BLaER1 treated with 17β-estradiol and CSF1 and Interleukin-3, amounts not matched to agents 10 nM and 100 nM (cell line): ENCODE measurements at regions not wholly inside any gene's neighbourhood (a gene's known extent, or its start where the extent isn't known, plus 50 kb on each side); places are given as distances from the start of the nearest gene placed in this dataset.
"Not testable (repeated sequence)": the region's sequence is repeated elsewhere in the genome, so short reads cannot be mapped to it uniquely, and the experiment has no call there.

ENCODE experiments used
- H3K27ac ChIP-seq, 11 experiments: shearing (Covaris generic); formaldehyde crosslinking; 2 replicates each; pipeline ENCODE4 v1.8.1; 2022
- H3K27me3 ChIP-seq, 11 experiments: shearing (Covaris generic); formaldehyde crosslinking; 2 replicates each; pipeline ENCODE4 v1.8.1; 2022
- H3K36me3 ChIP-seq, 11 experiments: shearing (Covaris generic); formaldehyde crosslinking; 2 replicates each; pipeline ENCODE4 v1.8.1; 2022
- H3K4me1 ChIP-seq, 10 experiments: shearing (Covaris generic); formaldehyde crosslinking; 2 replicates each; pipeline ENCODE4 v1.8.1; 2022
- H3K4me2 ChIP-seq, 11 experiments: shearing (Covaris generic); formaldehyde crosslinking; 2 replicates each; pipeline ENCODE4 v1.8.1; 2022
- H3K4me3 ChIP-seq, 10 experiments: shearing (Covaris generic); formaldehyde crosslinking; 2 replicates each; pipeline ENCODE4 v1.8.1; 2022
- H3K9ac ChIP-seq, 11 experiments: shearing (Covaris generic); formaldehyde crosslinking; 2 replicates each; pipeline ENCODE4 v1.8.1; 2022
- H3K9me3 ChIP-seq, 11 experiments: shearing (Covaris generic); formaldehyde crosslinking; replicated peaks in 1 of 11; 2 replicates each; pipeline ENCODE4 v1.8.1; 2022
- H4K20me1 ChIP-seq, 11 experiments: shearing (Covaris generic); formaldehyde crosslinking; 2 replicates each; pipeline ENCODE4 v1.8.1; 2022
- Cebpa-rat ChIP-seq, 11 experiments: shearing (Covaris generic); IDR thresholded peaks; 2 replicates each; pipeline ENCODE4 v1.8.1; 2022

- Histone ChIP-seq H3K9me3 (no peaks in the 10 kb centered on the region), H3K9ac (no peak overlapping the region), H3K4me3 (no peak overlapping the region), H3K4me1 (peaks cover 23 to 46% (median 36%) of the 10 kb centered on the region in 10 experiments), H4K20me1 (no peaks in the 10 kb centered on the region), H3K27me3 (no peaks in the 10 kb centered on the region), H3K4me2 (peak overlapping the region in 4 of 11 experiments; percentile 36 to 73 (median 48); a peak in 6 of 22 replicates), H3K36me3 (no peaks in the 10 kb centered on the region), H3K27ac (peak overlapping the region in 2 of 11 experiments; percentile 12 to 16; a peak in 2 of 22 replicates)
- no peak for TF ChIP-seq Cebpa-rat (IDR thresholded peaks at IDR 0.05)
Observed at GRCh38 chr20:53859684-53860083, 210.7 kb downstream of the BCAS1 start.

- not testable (repeated sequence) for H3K27ac ChIP-seq, H3K9me3 ChIP-seq, H3K4me3 ChIP-seq, H3K36me3 ChIP-seq, H3K4me2 ChIP-seq, H3K9ac ChIP-seq, H4K20me1 ChIP-seq, H3K27me3 ChIP-seq
- peaks cover 22 to 44% (median 31%) of the 10 kb centered on the region in 10 experiments for H3K4me1 ChIP-seq
Observed at GRCh38 chr20:53859009-53859408, 211.4 kb downstream of the BCAS1 start.

GRCh38 chr20:53858516-53858915 lies 211.9 kb downstream of the BCAS1 start:
- peaks cover 22 to 44% (median 31%) of the 10 kb centered on the region in 10 experiments for H3K4me1 ChIP-seq
- H3K4me2 ChIP-seq, H3K9me3 ChIP-seq, H4K20me1 ChIP-seq, H3K9ac ChIP-seq, H3K36me3 ChIP-seq, H3K4me3 ChIP-seq, H3K27ac ChIP-seq, H3K27me3 ChIP-seq: not testable (repeated sequence)

- Histone ChIP-seq H4K20me1 (no peaks in the 10 kb centered on the region), H3K9ac (no peak overlapping the region), H3K27ac (no peak overlapping the region), H3K9me3 (peaks cover 0 to 8% (median 0%) of the 10 kb centered on the region in 11 experiments; a peak in 4 of 22 replicates), H3K27me3 (no peaks in the 10 kb centered on the region), H3K36me3 (no peaks in the 10 kb centered on the region), H3K4me1 (peaks cover 22 to 44% (median 31%) of the 10 kb centered on the region in 10 experiments), H3K4me2 (no peak overlapping the region), H3K4me3 (no peak overlapping the region)
- TF ChIP-seq Cebpa-rat (IDR thresholded peaks at IDR 0.05), result no peak
Observed at GRCh38 chr20:53857723-53858236, 212.6 kb downstream of the BCAS1 start.

- Histone ChIP-seq H3K27me3 (no peaks in the 10 kb centered on the region), H3K4me3 (no peak overlapping the region), H3K4me2 (peak overlapping the region; percentile 0 to 75 (median 43); a peak in 15 of 22 replicates), H3K36me3 (no peaks in the 10 kb centered on the region), H3K27ac (peak overlapping the region in 10 of 11 experiments; percentile 2 to 60 (median 26); a peak in 15 of 22 replicates), H3K9ac (peak overlapping the region in 2 of 11 experiments; percentile 2 to 26; a peak in 1 of 22 replicates), H3K4me1 (peaks cover 22 to 50% (median 33%) of the 10 kb centered on the region in 10 experiments), H4K20me1 (no peaks in the 10 kb centered on the region), H3K9me3 (peaks cover 0 to 8% (median 0%) of the 10 kb centered on the region in 11 experiments; a peak in 4 of 22 replicates)
- 0 out of 22 replicates have a peak, but pooled peaks of 1 of the 11 experiments have one; percentile 9 for TF ChIP-seq Cebpa-rat (IDR thresholded peaks at IDR 0.05)
Observed at GRCh38 chr20:53856300-53857295, 213.8 kb downstream of the BCAS1 start.

- Histone ChIP-seq H3K4me3 (no peak overlapping the region), H3K27ac (peak overlapping the region in 10 of 11 experiments; percentile 2 to 60 (median 26); a peak in 15 of 22 replicates), H3K4me2 (peak overlapping the region; percentile 0 to 75 (median 43); a peak in 16 of 22 replicates), H3K36me3 (no peaks in the 10 kb centered on the region), H3K4me1 (peaks cover 17 to 55% (median 28%) of the 10 kb centered on the region in 10 experiments), H3K9me3 (peaks cover 0 to 8% (median 0%) of the 10 kb centered on the region in 11 experiments; a peak in 4 of 22 replicates), H3K27me3 (no peaks in the 10 kb centered on the region), H4K20me1 (no peaks in the 10 kb centered on the region), H3K9ac (peak overlapping the region in 2 of 11 experiments; percentile 2 to 26; a peak in 1 of 22 replicates)
- no peak for TF ChIP-seq Cebpa-rat (IDR thresholded peaks at IDR 0.05)
Observed at GRCh38 chr20:53855733-53856132, 214.7 kb downstream of the BCAS1 start.

- not testable (repeated sequence) for H3K9ac ChIP-seq, H3K27ac ChIP-seq, H3K4me3 ChIP-seq, H3K9me3 ChIP-seq, H3K27me3 ChIP-seq, H3K4me2 ChIP-seq, H3K36me3 ChIP-seq, H4K20me1 ChIP-seq
- peaks cover 17 to 55% (median 30%) of the 10 kb centered on the region in 10 experiments for H3K4me1 ChIP-seq
Observed at GRCh38 chr20:53854609-53854926, 215.8 kb downstream of the BCAS1 start.

- Histone ChIP-seq H4K20me1 (no peaks in the 10 kb centered on the region), H3K9ac (no peak overlapping the region), H3K9me3 (peaks cover 0 to 8% (median 0%) of the 10 kb centered on the region in 11 experiments; a peak in 4 of 22 replicates), H3K4me3 (no peak overlapping the region), H3K27me3 (no peaks in the 10 kb centered on the region), H3K27ac (no peak overlapping the region), H3K36me3 (no peaks in the 10 kb centered on the region), H3K4me1 (peaks cover 23 to 64% (median 37%) of the 10 kb centered on the region in 10 experiments), H3K4me2 (no peak overlapping the region)
- TF ChIP-seq Cebpa-rat (IDR thresholded peaks at IDR 0.05), result no peak
Observed at GRCh38 chr20:53853111-53853713, 217.2 kb downstream of the BCAS1 start.

- no peaks in the 10 kb centered on the region for H3K36me3 ChIP-seq
- H3K4me1 ChIP-seq, result peaks cover 28 to 67% (median 43%) of the 10 kb centered on the region in 10 experiments
- H3K9ac ChIP-seq, result no peak overlapping the region
- H3K27me3 ChIP-seq, result no peaks in the 10 kb centered on the region
- H3K9me3 ChIP-seq, result peaks cover 0 to 8% (median 0%) of the 10 kb centered on the region in 11 experiments; a peak in 4 of 22 replicates
- peak overlapping the region in 2 of 11 experiments; percentile 42 to 65; a peak in 3 of 22 replicates for H3K4me2 ChIP-seq
- H4K20me1 ChIP-seq, result no peaks in the 10 kb centered on the region
- no peak overlapping the region for H3K4me3 ChIP-seq
- no peak overlapping the region for H3K27ac ChIP-seq
- no peak for TF ChIP-seq Cebpa-rat (IDR thresholded peaks at IDR 0.05)
Observed at GRCh38 chr20:53852691-53853090, 217.7 kb downstream of the BCAS1 start.
